HG03571 (cell line): ENCODE measurements at regions not wholly inside any gene's neighbourhood (a gene's known extent, or its start where the extent isn't known, plus 50 kb on each side); places are given as distances from the start of the nearest gene placed in this dataset.

Experiments used
- ATAC-seq: cut with Tn5 transposase; IDR thresholded peaks from one replicate; pipeline ENCODE4 v1.9.1; 2021; ENCODE audit not compliant: unreplicated experiment

DNA sequence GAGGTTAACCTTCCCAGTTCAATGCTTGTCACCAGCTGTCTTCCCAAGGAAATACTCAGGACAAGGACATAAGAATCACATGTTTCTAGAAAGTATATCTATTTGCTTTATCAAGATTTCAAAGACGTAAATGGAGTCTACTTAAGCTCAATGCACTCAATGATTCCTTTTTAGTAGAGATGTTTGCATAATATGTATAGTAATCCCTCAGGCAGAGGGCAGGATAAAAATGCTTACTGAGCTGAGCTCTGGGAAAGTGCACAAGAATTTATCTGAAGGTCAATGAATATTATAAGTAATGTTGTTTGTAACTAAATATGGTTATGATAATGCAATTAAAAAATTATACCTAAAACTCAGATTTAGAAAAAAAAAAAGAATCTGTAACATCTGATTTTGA, 1309.4 kb upstream of the SLC10A2 start:
- no peak for ATAC-seq

DNA sequence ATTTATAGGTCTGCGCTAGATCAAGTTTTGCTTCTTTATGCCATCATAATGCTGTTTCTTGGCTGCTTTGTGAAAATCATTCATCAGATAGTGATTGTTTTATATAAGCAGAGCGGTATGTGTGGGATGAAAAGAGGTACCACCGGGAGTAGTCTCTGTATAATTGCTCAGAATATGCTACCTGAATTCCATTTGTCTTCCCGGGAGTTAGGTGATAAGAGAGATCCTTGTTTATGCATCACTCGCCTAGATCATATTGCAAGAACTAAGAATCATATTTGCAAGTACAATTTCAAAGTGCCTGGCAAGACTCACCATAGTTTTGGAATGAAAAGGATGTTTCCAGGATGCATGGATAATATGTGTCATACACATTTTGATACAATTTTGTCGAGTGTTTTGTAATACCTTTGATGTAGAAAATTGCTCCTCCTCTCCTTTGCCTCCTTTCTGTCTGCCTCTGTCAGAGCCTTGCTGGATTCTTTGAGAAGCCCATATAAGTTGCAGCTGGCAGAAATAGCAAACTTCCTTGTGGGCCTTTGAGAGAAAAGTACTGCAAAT, 1306.0 kb upstream of the SLC10A2 start:
- no peak for ATAC-seq

- no peak for ATAC-seq
Observed at GRCh38 chr13:104365430-104365829, 1299.2 kb upstream of the SLC10A2 start.

DNA sequence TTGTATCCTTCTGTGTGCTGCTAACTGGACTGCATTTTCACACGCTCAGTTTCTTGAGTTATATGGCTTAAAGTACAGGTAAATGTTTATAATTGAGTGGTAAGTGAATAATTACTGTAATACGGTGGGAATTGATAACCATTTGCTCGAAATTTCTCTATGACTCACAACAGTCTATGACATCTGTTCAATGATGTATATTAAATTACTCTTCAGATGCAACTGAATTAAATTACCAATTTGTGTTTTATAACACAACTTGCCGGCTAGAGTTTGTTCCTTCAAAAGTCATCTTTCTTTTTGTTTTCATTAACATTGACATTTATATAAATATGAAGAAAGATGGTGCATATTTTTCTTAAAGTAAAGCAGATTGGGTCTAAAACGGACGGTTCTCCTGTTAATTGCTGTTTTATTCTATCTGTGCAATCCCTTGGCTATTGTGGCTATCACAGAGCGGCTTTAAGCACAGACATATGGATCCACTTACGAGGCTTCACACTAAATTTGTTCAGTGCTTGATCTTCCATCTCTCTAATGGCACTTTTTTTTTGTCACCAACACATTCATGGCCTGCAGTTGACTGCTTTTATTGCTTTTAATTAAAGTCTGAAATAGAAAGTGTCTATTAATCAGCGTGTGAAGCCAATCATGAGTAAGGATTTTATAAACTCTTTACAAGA, 1291.6 kb upstream of the SLC10A2 start:
- no peak for ATAC-seq

DNA sequence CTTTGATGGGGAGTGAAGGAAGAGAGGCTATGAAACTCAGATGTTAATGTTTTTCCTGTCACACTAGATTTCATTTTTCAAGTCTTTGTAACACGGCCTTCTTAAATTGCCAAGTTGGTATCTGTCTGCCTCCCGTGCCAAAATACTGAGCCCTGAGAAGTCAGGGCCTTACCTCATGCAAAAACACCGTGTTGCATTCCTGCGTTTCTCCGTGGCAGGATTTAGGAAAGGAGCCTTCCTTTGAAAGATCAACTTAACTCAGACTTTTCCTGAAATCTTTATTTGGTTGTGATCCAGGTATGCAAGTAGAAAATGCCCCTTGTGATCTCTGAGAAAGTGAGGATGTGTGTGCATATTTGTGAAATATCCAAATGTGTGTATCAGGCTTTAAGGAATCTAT, 1291.0 kb upstream of the SLC10A2 start:
- ATAC-seq, result no peak

DNA sequence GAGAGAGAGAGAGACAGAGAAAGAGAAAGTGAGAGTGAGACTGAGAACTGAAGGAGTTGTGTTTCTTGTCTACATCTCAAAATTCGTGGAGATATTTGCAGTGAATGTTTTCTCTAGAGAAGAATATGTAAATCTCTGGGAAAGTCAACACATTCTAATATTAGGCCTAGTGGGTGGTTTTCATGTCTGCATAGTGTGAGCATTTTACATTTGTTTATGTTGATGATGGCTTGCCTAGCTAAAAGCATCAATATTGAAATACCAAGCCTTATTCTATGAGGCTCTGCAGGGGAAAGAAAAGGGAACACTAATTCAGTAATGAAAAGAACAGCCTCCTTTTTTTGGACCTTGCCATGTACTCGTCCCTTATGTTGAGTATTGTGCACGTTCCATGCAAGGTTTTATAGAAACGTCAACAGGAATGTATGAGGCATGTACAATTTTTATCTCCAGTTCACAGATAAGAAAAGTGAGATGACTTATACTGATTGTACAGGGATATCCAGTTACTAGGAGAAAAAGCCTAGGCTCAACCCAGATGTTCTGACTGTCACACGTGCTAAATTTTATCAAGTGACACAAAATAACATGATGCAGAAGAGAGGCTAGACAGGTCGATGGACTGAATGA, 1288.9 kb upstream of the SLC10A2 start:
- ATAC-seq, result no peak

GRCh38 chr13:104327211-104327610, 1261.0 kb upstream of the SLC10A2 start:
- no peak for ATAC-seq

DNA sequence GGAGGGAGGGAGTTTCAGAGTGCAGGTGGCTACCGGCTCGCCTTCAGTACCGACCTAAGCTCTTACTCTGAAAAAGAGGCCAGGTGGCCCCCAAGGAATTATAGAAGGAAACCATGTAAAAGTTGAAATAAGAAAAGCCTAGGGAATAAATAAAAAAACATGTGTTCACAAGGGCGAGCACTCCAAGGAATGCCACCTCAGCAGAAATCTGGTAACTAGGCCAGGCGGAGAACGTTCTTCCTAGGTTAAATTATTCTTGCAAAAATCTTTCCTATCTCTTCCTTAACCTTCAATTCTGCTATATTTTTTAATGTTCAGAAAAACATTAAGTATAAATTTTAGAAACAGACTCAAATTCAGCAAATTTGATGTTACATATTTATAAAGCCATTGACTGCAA, 1260.3 kb upstream of the SLC10A2 start:
- no peak for ATAC-seq

- ATAC-seq, result no peak
Observed at GRCh38 chr13:104321756-104322155, 1255.5 kb upstream of the SLC10A2 start.

- no peak for ATAC-seq
Observed at GRCh38 chr13:104320446-104320845, 1254.2 kb upstream of the SLC10A2 start.

GRCh38 chr13:104318121-104318520, 1251.9 kb upstream of the SLC10A2 start:
- no peak for ATAC-seq

DNA sequence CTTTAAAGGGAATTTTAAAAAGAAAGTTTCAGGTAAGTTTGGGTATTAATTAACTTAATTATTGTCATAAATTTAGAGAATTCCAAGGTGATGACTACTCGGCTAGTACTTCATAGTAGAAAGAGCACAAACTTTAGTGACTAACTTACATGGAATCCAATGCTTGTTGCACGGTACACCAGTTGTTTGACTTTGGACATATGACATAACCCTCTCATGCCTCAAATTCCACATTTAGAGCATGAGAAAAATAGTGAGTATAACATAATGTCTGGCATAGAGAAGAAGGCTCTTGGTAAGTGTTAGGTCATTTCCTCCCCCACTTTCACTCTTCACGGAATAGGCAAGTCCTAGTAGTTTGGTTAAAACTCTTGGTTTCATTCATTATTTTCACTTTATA, 1249.4 kb upstream of the SLC10A2 start:
- ATAC-seq, result no peak

DNA sequence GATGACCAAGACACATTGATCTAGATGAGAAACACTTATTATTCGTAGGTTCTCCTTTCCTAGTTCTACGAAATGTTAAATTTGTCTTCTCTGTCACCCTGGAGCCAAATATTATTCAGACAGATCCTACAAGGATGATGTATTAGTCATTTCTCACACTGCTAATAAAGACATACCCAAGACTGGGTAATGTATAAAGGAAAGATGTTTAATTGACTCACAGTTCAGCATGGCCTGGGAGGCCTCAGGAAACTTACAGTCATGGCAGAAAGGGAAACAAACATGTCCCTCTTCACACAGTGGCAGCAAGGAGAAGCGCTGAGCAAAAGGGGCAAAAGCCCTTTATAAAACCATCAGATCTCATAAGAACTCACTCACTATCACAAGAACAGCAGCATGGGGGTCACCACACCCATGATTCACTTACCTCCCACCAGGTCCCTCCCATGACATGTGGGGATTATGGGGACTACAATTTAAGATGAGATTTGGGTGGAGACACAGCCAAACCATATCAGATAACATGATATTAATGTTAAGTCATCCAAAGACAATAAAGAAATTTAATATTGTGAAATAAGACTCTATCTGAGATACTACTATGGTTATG, 1248.8 kb upstream of the SLC10A2 start:
- ATAC-seq, result no peak

DNA sequence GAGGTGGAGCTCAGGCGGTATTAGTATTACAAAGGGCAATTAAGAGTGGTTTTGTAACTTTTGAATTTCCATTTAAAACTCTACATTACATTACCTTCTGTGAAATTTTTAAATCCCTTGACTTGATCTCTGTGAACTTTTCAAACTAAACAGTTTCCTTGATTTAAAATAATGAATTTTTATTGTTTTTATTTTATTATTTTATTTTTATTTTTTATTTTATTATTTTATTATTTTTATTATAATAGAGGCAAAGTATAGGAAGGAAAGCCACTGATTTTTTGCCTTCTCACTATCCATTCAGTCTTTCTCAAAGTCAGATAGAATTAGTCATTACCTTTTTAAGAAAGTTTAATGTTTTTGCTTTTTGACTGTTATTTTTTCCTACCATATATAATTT, 1248.1 kb upstream of the SLC10A2 start:
- no peak for ATAC-seq

DNA sequence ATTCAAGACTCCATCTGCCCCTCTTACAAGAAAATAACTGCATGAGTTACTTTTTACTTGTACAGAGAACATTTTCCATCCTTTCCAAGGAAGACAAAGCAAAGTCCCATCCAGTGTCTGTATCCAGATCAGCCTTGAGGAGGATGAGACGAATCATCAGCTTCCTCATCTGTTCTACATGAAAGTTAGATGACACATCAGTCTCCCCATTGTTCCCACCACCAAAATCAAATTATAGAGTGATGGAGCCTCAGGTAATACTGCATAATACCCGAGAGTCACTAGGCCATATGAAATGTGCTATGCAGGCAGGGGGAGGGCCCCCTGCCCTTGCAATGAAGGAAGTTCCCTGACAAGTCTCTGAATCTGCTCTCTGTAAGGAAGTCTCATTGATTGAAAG, 1244.6 kb upstream of the SLC10A2 start:
- no peak for ATAC-seq

GRCh38 chr13:104309431-104309830, 1243.2 kb upstream of the SLC10A2 start:
- no peak for ATAC-seq

DNA sequence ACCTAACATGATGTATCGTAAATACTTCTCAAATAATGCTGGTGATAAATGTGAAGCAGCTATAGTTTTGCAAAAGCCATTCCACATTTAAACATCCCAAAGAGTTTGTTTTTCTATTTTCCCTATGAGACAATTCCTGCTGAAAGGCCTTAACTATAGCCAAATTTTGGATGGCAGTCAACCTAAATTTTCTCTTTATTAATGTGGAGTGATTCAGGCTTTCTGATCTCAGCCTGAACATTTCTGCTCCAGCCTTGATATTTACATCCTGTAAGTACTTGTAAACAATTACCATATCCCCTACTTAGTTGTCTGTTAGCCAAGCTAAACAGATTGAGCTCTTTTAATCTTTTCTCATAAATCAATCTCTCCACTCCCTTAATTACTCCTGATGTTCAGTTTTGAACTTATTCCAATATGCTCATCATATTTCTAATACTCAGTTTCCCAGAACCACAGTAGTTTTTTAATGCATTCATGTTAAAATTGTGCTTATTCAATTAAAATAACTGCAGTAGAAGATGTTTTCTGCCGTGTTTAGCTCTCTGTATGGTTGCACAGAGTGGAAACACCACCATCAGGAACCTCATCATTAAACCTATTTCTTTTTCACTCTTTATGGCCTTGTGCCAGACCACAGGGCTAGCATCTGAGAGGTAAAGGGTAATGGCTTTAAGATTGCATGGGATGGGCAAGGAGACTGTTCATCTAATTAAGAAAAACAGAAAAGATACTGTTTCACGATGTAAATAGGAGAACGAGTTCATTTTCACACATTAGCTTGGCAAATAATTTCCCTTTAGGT, 1235.2 kb upstream of the SLC10A2 start:
- ATAC-seq, result no peak

GRCh38 chr13:104297075-104297474, 1230.9 kb upstream of the SLC10A2 start:
- no peak for ATAC-seq

DNA sequence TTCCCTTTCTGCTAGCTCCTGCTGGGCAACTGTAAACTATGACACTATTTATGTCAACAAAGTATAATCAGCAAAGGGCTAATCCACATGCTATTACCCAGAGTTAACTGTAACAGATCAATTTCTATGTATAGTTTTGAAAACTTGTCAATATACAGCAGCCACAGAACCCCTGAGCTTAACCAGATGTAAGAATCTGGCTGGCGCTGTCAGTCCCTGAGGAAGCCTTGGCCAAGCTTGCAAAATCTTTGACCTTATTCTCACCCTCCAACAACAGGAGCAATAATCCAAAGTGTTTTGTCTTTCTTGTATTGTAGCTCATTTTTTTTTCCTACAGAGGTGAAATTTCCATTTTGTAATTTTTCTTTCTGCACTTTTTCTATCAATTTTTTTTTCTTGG, 1230.1 kb upstream of the SLC10A2 start:
- no peak for ATAC-seq

- ATAC-seq, result no peak
Observed at GRCh38 chr13:104295537-104295936, 1229.3 kb upstream of the SLC10A2 start.

DNA sequence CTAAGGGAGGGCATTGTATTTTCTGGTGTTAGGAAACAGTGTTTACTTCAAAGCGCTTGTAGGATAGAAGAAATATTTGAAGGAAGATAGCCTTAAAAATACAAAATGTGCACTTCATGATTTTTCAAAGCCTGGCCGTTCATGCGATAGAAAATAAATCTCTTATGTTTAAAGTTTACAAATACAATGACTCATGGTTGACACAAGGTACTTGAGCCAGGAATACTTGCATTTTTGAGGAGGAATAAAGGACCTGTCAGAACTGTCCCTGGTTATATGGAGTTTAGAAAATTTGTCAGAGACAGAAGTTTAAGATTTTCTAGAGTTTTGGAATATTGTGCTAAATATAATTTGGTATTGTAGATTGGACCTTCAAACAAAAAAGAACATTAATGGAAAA, 1223.2 kb upstream of the SLC10A2 start:
- no peak for ATAC-seq
